ENCODE measurements at regions not wholly inside any gene's neighbourhood (a gene's known extent, or its start where the extent isn't known, plus 50 kb on each side); places are given as distances from the start of the nearest gene placed in this dataset.

- ATAC-seq (no peak), DNase-seq (no peak)
- Histone ChIP-seq H3K9me2 (replicated peaks; ENCODE audit: low read length) (no peaks in the 10 kb centered on the region), H3K36me3 (ENCODE audit: low read depth, low read length) (no peaks in the 10 kb centered on the region), H3K4me1 (ENCODE audit: insufficient read depth, low read length) (no peaks in the 10 kb centered on the region), H3K9ac (ENCODE audit: low read length) (no peak overlapping the region), H4K20me1 (ENCODE audit: low read length) (no peaks in the 10 kb centered on the region), H3F3A (ENCODE audit: low read length, unreplicated experiment) (no peaks in the 10 kb centered on the region), H3K9me3 (ENCODE audit: low read length) (no peaks in the 10 kb centered on the region), H3K4me3 (ENCODE audit: low read length) (no peak overlapping the region), H3K27me3 (ENCODE audit: low read length) (peaks cover 58% of the 10 kb centered on the region), H3K27ac (ENCODE audit: low read length) (no peak overlapping the region), H2AFZ (ENCODE audit: low read length) (no peak overlapping the region), H3K79me2 (ENCODE audit: low read length) (no peaks in the 10 kb centered on the region), H3K4me2 (ENCODE audit: low read length) (no peak overlapping the region)
- ChIA-PET POLR2A (ENCODE audit: unreplicated experiment) (no interaction called here), CTCF (no interaction called here)
- intact Hi-C loops (cut with micrococcal nuclease), result no loop called here
- no peak for TF ChIP-seq EZH2phosphoT487 (IDR thresholded peaks at IDR 0.05; ENCODE audit: borderline replicate concordance, low read length)
- TF ChIP-seq, protein P1, sequence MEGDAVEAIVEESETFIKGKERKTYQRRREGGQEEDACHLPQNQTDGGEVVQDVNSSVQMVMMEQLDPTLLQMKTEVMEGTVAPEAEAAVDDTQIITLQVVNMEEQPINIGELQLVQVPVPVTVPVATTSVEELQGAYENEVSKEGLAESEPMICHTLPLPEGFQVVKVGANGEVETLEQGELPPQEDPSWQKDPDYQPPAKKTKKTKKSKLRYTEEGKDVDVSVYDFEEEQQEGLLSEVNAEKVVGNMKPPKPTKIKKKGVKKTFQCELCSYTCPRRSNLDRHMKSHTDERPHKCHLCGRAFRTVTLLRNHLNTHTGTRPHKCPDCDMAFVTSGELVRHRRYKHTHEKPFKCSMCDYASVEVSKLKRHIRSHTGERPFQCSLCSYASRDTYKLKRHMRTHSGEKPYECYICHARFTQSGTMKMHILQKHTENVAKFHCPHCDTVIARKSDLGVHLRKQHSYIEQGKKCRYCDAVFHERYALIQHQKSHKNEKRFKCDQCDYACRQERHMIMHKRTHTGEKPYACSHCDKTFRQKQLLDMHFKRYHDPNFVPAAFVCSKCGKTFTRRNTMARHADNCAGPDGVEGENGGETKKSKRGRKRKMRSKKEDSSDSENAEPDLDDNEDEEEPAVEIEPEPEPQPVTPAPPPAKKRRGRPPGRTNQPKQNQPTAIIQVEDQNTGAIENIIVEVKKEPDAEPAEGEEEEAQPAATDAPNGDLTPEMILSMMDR (conservative IDR thresholded peaks at IDR 0.05; ENCODE audit: low read depth, low read length), result no peak
- TF ChIP-seq EZH2 (IDR thresholded peaks at IDR 0.05; ENCODE audit: low read length, unreplicated experiment), result no peak
- no TSS peak for BruUV-seq (replicated peaks)
These were observed 320.8 kb upstream of the NFE2L3 start for GRCh38 chr7:25831062-25831691.

- no peak overlapping the region for H3K9ac ChIP-seq (ENCODE audit: low read length)
- TF ChIP-seq, protein P1 (conservative IDR thresholded peaks at IDR 0.05; ENCODE audit: low read depth, low read length), result no peak
- no peak for TF ChIP-seq EZH2 (IDR thresholded peaks at IDR 0.05; ENCODE audit: low read length, unreplicated experiment)
- TF ChIP-seq EZH2phosphoT487 (IDR thresholded peaks at IDR 0.05; ENCODE audit: borderline replicate concordance, low read length), result no peak
- no peaks in the 10 kb centered on the region for H3F3A ChIP-seq (ENCODE audit: low read length, unreplicated experiment)
- H4K20me1 ChIP-seq (ENCODE audit: low read length), result no peaks in the 10 kb centered on the region
- no peaks in the 10 kb centered on the region for H3K79me2 ChIP-seq (ENCODE audit: low read length)
- ATAC-seq (no peak), DNase-seq (no peak)
- H3K4me3 ChIP-seq (ENCODE audit: low read length), result no peak overlapping the region
- ChIA-PET CTCF (no interaction called here), POLR2A (ENCODE audit: unreplicated experiment) (no interaction called here)
- H3K9me3 ChIP-seq (ENCODE audit: low read length), result no peaks in the 10 kb centered on the region
- no peak overlapping the region for H2AFZ ChIP-seq (ENCODE audit: low read length)
- no peak overlapping the region for H3K4me2 ChIP-seq (ENCODE audit: low read length)
- BruUV-seq (replicated peaks), result no TSS peak
- H3K9me2 ChIP-seq (replicated peaks; ENCODE audit: low read length), result no peaks in the 10 kb centered on the region
- H3K27me3 ChIP-seq (ENCODE audit: low read length), result peaks cover 65% of the 10 kb centered on the region
- H3K4me1 ChIP-seq (ENCODE audit: insufficient read depth, low read length), result no peaks in the 10 kb centered on the region
- intact Hi-C loops (cut with micrococcal nuclease), result no loop called here
- H3K27ac ChIP-seq (ENCODE audit: low read length), result no peak overlapping the region
- no peaks in the 10 kb centered on the region for H3K36me3 ChIP-seq (ENCODE audit: low read depth, low read length)
These were observed 320.1 kb upstream of the NFE2L3 start for GRCh38 chr7:25831831-25832411.

DNA sequence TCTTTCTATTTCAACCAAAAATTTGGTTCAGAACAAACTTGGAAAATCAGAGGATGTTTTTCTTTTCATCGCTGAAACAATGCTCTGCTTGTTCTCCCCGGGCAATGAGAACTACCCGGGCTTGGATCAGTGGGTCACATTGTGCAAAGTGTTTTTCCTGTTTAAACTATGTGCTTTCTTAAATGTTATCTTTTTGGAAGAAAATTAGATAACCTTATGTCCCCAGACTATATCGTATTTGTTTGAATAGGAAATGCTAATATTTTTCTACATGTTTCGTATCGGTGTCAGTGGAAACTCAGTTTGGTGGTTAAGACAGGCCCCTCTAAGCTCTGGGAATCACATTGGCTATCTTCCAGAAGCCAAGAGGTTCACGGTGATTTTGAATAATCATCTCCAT is 319.5 kb upstream of the NFE2L3 start:
- Histone ChIP-seq H3K9me2 (replicated peaks; ENCODE audit: low read length) (no peaks in the 10 kb centered on the region; the same call in 1 of the 2 replicates), H2AFZ (ENCODE audit: low read length) (no peak overlapping the region), H3K9ac (ENCODE audit: low read length) (no peak overlapping the region), H3K27ac (ENCODE audit: low read length) (no peak overlapping the region), H3K27me3 (ENCODE audit: low read length) (peaks cover 70% of the 10 kb centered on the region), H4K20me1 (ENCODE audit: low read length) (no peaks in the 10 kb centered on the region), H3K36me3 (ENCODE audit: low read depth, low read length) (no peaks in the 10 kb centered on the region), H3K9me3 (ENCODE audit: low read length) (no peaks in the 10 kb centered on the region), H3K4me3 (ENCODE audit: low read length) (no peak overlapping the region), H3K4me1 (ENCODE audit: insufficient read depth, low read length) (no peaks in the 10 kb centered on the region), H3K79me2 (ENCODE audit: low read length) (no peaks in the 10 kb centered on the region), H3K4me2 (ENCODE audit: low read length) (no peak overlapping the region), H3F3A (ENCODE audit: low read length, unreplicated experiment) (no peaks in the 10 kb centered on the region)
- ATAC-seq (no peak), DNase-seq (no peak)
- CTCF ChIA-PET, result no interaction called here
- intact Hi-C loops (cut with micrococcal nuclease), result no loop called here
- TF ChIP-seq, protein P1 (conservative IDR thresholded peaks at IDR 0.05; ENCODE audit: low read depth, low read length), result no peak
- no peak for TF ChIP-seq EZH2phosphoT487 (IDR thresholded peaks at IDR 0.05; ENCODE audit: borderline replicate concordance, low read length)
- TF ChIP-seq EZH2 (IDR thresholded peaks at IDR 0.05; ENCODE audit: low read length, unreplicated experiment), result no peak
- BruUV-seq (replicated peaks), result no TSS peak
- POLR2A ChIA-PET (ENCODE audit: unreplicated experiment), result no interaction called here

All from PC-3 (cell line).